ENCODE measurements at regions not wholly inside any gene's neighbourhood (a gene's known extent, or its start where the extent isn't known, plus 50 kb on each side); places are given as distances from the start of the nearest gene placed in this dataset.
"Not testable (repeated sequence)": the region's sequence is repeated elsewhere in the genome, so short reads cannot be mapped to it uniquely, and the experiment has no call there.

GRCh38 chr17:72385475-72385874 is 264.7 kb downstream of the SOX9 start (continued):
- TF ChIP-seq CTCF (conservative IDR thresholded peaks at IDR 0.05; ENCODE audit: low read depth in 2 of 2) = no peak
- no peak for TF ChIP-seq STAT1 (IDR thresholded peaks at IDR 0.05; ENCODE audit: unreplicated experiment)
- no peak for TF ChIP-seq ZNF331 (CRISPR knock-in tag; IDR thresholded peaks at IDR 0.05; ENCODE audit: low read depth)
- no peak for TF ChIP-seq EZH2phosphoT487 (IDR thresholded peaks at IDR 0.05; ENCODE audit: unreplicated experiment)
- no peak for TF ChIP-seq NANOG (IDR thresholded peaks at IDR 0.05; ENCODE audit: borderline replicate concordance)

DNA sequence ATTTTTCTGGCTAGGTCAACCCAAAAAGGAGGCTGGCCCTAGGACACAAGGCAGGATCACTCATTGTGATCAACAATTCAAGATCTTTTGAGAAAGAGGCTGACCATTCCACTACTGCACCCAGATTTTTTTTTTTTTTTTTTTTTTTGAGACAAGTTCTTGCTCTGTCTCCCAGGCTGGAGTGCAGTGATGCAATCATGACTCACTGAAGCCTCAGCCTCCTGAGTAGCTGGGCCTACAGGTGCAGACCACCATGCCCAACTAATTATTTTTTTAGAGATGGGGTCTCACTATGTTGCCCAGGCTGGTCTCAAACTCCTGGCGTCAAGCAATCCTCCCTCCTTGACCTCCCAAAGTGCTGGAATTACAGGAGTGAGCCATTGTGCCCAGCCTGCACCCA is 265.4 kb downstream of the SOX9 start:
- not testable (repeated sequence) for H2AFZ ChIP-seq; ATAC-seq; DNase-seq (ENCODE audit: low spot score); H3F3A ChIP-seq (replicated peaks; ENCODE audit: low read depth); H3K27me3 ChIP-seq (ENCODE audit: insufficient read depth); H3K36me3 ChIP-seq (ENCODE audit: insufficient read depth); H3K9me2 ChIP-seq (ENCODE audit: insufficient read depth); H3K9me3 Mint-ChIP-seq; H3K27me3 Mint-ChIP-seq (ENCODE audit: insufficient read depth, low read depth, poor library complexity); H3K79me2 ChIP-seq (replicated peaks; ENCODE audit: insufficient read depth); H3K4me3 Mint-ChIP-seq; H3K27ac Mint-ChIP-seq; H3K27ac ChIP-seq (ENCODE audit: low read depth); H3K36me3 Mint-ChIP-seq (ENCODE audit: low read depth); H3K4me3 ChIP-seq; H4K20me1 ChIP-seq (replicated peaks; ENCODE audit: insufficient read depth)
- peaks cover 40% of the 10 kb centered on the region for H3K4me1 Mint-ChIP-seq
- Histone ChIP-seq H3K4me1 (ENCODE audit: insufficient read depth) (peaks cover 36% of the 10 kb centered on the region), H3K4me2 (0 out of 2 replicates have a peak overlapping the region, but pooled peaks have one; percentile 51)

GRCh38 chr17:72386619-72387237 is 265.9 kb downstream of the SOX9 start:
- Mint-ChIP-seq H3K27me3 (ENCODE audit: insufficient read depth, low read depth, poor library complexity) (peaks cover 9% of the 10 kb centered on the region), H3K4me1 (peaks cover 34% of the 10 kb centered on the region), H3K4me3 (no peak overlapping the region), H3K27ac (no peak overlapping the region), H3K36me3 (ENCODE audit: low read depth) (no peaks in the 10 kb centered on the region), H3K9me3 (no peaks in the 10 kb centered on the region; the same call in 1 of the 3 replicates)
- H3K4me1 ChIP-seq (ENCODE audit: insufficient read depth) = peaks cover 31% of the 10 kb centered on the region
- no peaks in the 10 kb centered on the region for H3K27me3 ChIP-seq (ENCODE audit: insufficient read depth)
- no peak overlapping the region for H3K27ac ChIP-seq (ENCODE audit: low read depth)
- H3K79me2 ChIP-seq (replicated peaks; ENCODE audit: insufficient read depth) = no peaks in the 10 kb centered on the region
- DNase-seq (ENCODE audit: low spot score) (peak; percentile 60), ATAC-seq (peak; percentile 44)
- H3K9me2 ChIP-seq (ENCODE audit: insufficient read depth) = no peaks in the 10 kb centered on the region
- no peak overlapping the region for H3K4me3 ChIP-seq
- H2AFZ ChIP-seq = no peak overlapping the region
- peak overlapping the region; percentile 51; the same call in 1 of the 2 replicates for H3K4me2 ChIP-seq
- no peaks in the 10 kb centered on the region for H3K36me3 ChIP-seq (ENCODE audit: insufficient read depth)
- H3F3A ChIP-seq (replicated peaks; ENCODE audit: low read depth) = 0 out of 2 replicates have a peak, but pooled peaks cover 4% of the 10 kb centered on the region
- H4K20me1 ChIP-seq (replicated peaks; ENCODE audit: insufficient read depth) = no peaks in the 10 kb centered on the region
- no peak for TF ChIP-seq CTCF (conservative IDR thresholded peaks at IDR 0.05; ENCODE audit: low read depth in 2 of 2)
- TF ChIP-seq REST (IDR thresholded peaks at IDR 0.05; ENCODE audit: unreplicated experiment) = no peak
- no peak for TF ChIP-seq EZH2 (IDR thresholded peaks at IDR 0.05; ENCODE audit: low read depth, unreplicated experiment)

Measured in GM23338 (cell line).